ENCODE measurements at regions not wholly inside any gene's neighbourhood (a gene's known extent, or its start where the extent isn't known, plus 50 kb on each side); places are given as distances from the start of the nearest gene placed in this dataset.

DNA sequence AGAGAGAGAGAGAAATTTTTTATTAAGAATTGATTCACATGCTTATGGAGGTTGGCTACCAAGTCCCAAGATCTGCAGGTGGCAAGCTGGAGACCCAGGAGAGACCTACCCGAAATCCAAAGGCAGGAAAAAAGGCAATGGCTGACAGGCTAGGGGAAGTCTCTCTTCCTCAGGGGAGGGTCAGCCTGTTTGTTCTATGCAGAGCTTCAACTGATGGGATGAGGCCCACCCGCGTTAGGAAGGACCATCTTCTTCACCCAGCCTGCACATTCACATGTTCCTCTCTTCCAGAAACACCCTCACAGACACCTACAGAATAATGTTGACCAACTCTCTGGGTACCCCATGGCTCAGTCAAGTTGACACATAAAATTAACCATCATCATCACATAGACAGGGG lies 65.3 kb upstream of the SERP2 start:
- Mint-ChIP-seq H3K36me3 (ENCODE audit: insufficient read depth, unreplicated experiment) (no peaks in the 10 kb centered on the region), H3K27me3 (ENCODE audit: insufficient read depth, unreplicated experiment) (no peaks in the 10 kb centered on the region), H3K4me1 (ENCODE audit: low read depth, unreplicated experiment) (peaks cover 19% of the 10 kb centered on the region), H3K9me3 (ENCODE audit: unreplicated experiment) (no peaks in the 10 kb centered on the region), H3K4me3 (ENCODE audit: unreplicated experiment) (no peak overlapping the region), H3K27ac (ENCODE audit: unreplicated experiment) (no peak overlapping the region)
- ChIA-PET CTCF (no interaction called here), POLR2A (no interaction called here)
- no peaks in the 10 kb centered on the region for H3K36me3 ChIP-seq (ENCODE audit: control insufficient read depth, insufficient read depth, low read length)
- H3K4me1 ChIP-seq, result peaks cover 6% of the 10 kb centered on the region; the same call in 1 of the 2 replicates
- BruUV-seq (replicated peaks), result no TSS peak
- DNase-seq, result no peak
- TF ChIP-seq, protein P1, sequence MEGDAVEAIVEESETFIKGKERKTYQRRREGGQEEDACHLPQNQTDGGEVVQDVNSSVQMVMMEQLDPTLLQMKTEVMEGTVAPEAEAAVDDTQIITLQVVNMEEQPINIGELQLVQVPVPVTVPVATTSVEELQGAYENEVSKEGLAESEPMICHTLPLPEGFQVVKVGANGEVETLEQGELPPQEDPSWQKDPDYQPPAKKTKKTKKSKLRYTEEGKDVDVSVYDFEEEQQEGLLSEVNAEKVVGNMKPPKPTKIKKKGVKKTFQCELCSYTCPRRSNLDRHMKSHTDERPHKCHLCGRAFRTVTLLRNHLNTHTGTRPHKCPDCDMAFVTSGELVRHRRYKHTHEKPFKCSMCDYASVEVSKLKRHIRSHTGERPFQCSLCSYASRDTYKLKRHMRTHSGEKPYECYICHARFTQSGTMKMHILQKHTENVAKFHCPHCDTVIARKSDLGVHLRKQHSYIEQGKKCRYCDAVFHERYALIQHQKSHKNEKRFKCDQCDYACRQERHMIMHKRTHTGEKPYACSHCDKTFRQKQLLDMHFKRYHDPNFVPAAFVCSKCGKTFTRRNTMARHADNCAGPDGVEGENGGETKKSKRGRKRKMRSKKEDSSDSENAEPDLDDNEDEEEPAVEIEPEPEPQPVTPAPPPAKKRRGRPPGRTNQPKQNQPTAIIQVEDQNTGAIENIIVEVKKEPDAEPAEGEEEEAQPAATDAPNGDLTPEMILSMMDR (IDR thresholded peaks at IDR 0.05; ENCODE audit: insufficient read depth in 1 of 2, low read depth in 1 of 2, low read length in 1 of 2, severe bottlenecking in 1 of 2, unreplicated experiment in 1 of 2), result no peak
- intact Hi-C loops (cut with micrococcal nuclease; ENCODE audit: unreplicated experiment), result no loop called here
- H3K27me3 ChIP-seq (replicated peaks; ENCODE audit: control insufficient read depth, insufficient read depth, low read length), result no peaks in the 10 kb centered on the region
- no peak overlapping the region for H3K4me3 ChIP-seq (ENCODE audit: low read depth, low read length)
- H3K9me3 ChIP-seq, result no peaks in the 10 kb centered on the region

DNA sequence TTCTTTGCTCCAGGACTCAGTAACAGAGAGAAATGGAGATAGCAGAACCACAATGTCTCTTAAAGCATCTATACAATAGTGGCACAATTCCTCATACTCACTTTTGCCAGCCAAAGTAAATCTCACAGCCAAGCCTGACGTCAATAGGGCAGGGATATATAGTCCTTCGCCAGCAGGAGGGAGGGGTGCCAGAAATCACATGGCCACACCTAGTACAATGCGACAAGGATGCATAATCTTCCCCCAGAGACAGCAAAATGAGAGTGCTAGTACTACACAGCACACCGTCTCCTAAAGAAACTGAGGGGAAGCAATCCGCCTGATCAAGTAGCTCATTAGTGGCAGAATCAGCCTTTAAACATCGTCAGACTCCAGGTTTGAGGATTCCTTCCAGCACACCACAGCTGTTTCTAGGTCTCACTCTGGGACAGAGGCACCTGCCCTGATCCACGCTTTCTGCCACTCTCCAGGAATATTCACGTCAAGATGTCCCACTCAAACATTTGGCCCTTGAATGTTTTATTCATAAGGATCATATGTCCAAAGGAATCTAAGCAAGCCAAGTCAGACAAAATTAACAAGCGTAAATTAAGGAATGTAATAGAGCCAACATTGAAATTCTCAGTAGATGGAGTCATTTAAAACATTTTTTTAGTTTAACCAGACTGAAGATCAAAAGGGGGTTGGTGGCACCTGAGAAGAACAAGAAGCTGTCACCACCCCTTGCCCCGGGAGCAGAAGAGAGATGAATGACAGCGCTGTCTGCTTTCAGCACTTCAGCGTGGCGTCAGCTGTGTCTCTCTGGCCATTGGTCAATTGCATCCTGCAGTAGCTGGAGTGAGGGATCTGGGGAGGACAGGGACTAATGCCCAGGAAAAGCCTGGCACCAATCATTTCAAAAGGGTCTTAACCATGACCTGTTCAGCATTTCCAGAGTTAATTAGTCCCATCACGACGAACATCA lies 63.5 kb upstream of the SERP2 start:
- H3K36me3 ChIP-seq (ENCODE audit: control insufficient read depth, insufficient read depth, low read length), result no peaks in the 10 kb centered on the region
- DNase-seq, result no peak
- ChIA-PET CTCF (interaction anchor here (0.7 kb wide), 1 partner anchor 127 kb away, joined by 3 read pairs; no protein-coding TSS in a partner anchor), POLR2A (interaction anchor here (0.6 kb wide), 1 partner anchor 53 kb away, joined by 3 read pairs; no protein-coding TSS in a partner anchor)
- Mint-ChIP-seq H3K27ac (ENCODE audit: unreplicated experiment) (no peak overlapping the region), H3K9me3 (ENCODE audit: unreplicated experiment) (no peaks in the 10 kb centered on the region), H3K4me1 (ENCODE audit: low read depth, unreplicated experiment) (peaks cover 19% of the 10 kb centered on the region), H3K36me3 (ENCODE audit: insufficient read depth, unreplicated experiment) (no peaks in the 10 kb centered on the region), H3K4me3 (ENCODE audit: unreplicated experiment) (no peak overlapping the region), H3K27me3 (ENCODE audit: insufficient read depth, unreplicated experiment) (no peaks in the 10 kb centered on the region)
- H3K4me1 ChIP-seq, result peaks cover 6% of the 10 kb centered on the region; the same call in 1 of the 2 replicates
- BruUV-seq (replicated peaks), result no TSS peak
- no peaks in the 10 kb centered on the region for H3K9me3 ChIP-seq
- H3K27me3 ChIP-seq (replicated peaks; ENCODE audit: control insufficient read depth, insufficient read depth, low read length), result no peaks in the 10 kb centered on the region
- no peak overlapping the region for H3K4me3 ChIP-seq (ENCODE audit: low read depth, low read length)
- TF ChIP-seq, protein P1 (IDR thresholded peaks at IDR 0.05; ENCODE audit: insufficient read depth in 1 of 2, low read depth in 1 of 2, low read length in 1 of 2, severe bottlenecking in 1 of 2, unreplicated experiment in 1 of 2), result no peak
- intact Hi-C loops (cut with micrococcal nuclease; ENCODE audit: unreplicated experiment), result no loop called here

DNA sequence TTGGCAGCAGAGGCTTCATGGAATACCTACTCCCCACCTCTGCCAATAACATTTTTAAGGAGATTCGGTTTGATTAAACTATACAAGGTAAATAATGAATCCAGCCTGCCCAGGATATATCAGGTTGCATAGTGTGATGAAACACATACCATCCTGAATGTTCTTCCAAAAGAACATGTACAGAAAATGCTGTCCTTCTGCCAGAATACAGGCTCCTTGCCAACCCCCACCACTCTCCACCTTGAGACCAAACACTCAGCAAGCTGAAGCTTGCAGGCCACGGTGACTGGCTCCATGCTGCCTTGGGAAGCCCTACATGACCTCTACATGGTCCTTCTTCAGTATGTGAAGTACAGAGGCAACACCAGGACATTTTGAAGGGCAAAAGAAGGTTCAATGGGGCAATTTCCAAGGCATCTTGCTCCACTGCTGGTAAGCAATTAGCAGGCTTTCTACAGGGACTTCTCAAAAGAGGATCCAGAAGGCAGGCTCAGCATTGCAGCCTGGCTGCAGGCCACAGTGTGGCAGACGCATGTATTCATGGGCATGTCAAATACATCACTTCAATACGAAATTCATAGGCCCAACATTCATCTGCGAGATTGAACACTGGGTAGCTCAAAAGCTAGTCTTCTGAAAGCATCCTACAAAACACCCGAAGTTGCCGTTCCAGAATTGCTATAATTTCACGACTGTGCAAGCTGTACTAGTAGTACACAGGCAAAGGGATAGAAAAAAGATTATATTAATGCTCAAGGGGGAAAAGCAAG lies 62.4 kb upstream of the SERP2 start:
- Histone ChIP-seq H3K4me3 (ENCODE audit: low read depth, low read length) (no peak overlapping the region), H3K4me1 (peaks cover 6% of the 10 kb centered on the region; the same call in 1 of the 2 replicates), H3K36me3 (ENCODE audit: control insufficient read depth, insufficient read depth, low read length) (no peaks in the 10 kb centered on the region), H3K27me3 (replicated peaks; ENCODE audit: control insufficient read depth, insufficient read depth, low read length) (no peaks in the 10 kb centered on the region), H3K9me3 (no peaks in the 10 kb centered on the region)
- POLR2A ChIA-PET, result interaction anchor here (0.6 kb wide), 1 partner anchor 125 kb away, joined by 3 read pairs; no protein-coding TSS in a partner anchor
- Mint-ChIP-seq H3K4me1 (ENCODE audit: low read depth, unreplicated experiment) (peaks cover 13% of the 10 kb centered on the region), H3K9me3 (ENCODE audit: unreplicated experiment) (no peaks in the 10 kb centered on the region), H3K4me3 (ENCODE audit: unreplicated experiment) (no peak overlapping the region), H3K27me3 (ENCODE audit: insufficient read depth, unreplicated experiment) (no peaks in the 10 kb centered on the region), H3K36me3 (ENCODE audit: insufficient read depth, unreplicated experiment) (no peaks in the 10 kb centered on the region), H3K27ac (ENCODE audit: unreplicated experiment) (no peak overlapping the region)
- CTCF ChIA-PET, result interaction anchor here (0.7 kb wide), 1 partner anchor 126 kb away, joined by 3 read pairs; no protein-coding TSS in a partner anchor
- no peak for DNase-seq
- no TSS peak for BruUV-seq (replicated peaks)
- intact Hi-C loops (cut with micrococcal nuclease; ENCODE audit: unreplicated experiment), result no loop called here
- TF ChIP-seq, protein P1 (IDR thresholded peaks at IDR 0.05; ENCODE audit: insufficient read depth in 1 of 2, low read depth in 1 of 2, low read length in 1 of 2, severe bottlenecking in 1 of 2, unreplicated experiment in 1 of 2), result no peak

Data from Caco-2 (cell line).